HG03097 (cell line): ENCODE measurements at regions not wholly inside any gene's neighbourhood (a gene's known extent, or its start where the extent isn't known, plus 50 kb on each side); places are given as distances from the start of the nearest gene placed in this dataset.
A peak's percentile ranks its signal among the peaks of the same experiment; 100 is the strongest.

Experiments
- ATAC-seq: cut with Tn5 transposase; IDR thresholded peaks from one replicate; pipeline ENCODE4 v1.9.1; 2021; ENCODE audit not compliant: unreplicated experiment, low FRiP score

- ATAC-seq, result no peak
Observed at GRCh38 chr15:98403569-98403968, 244.8 kb upstream of the IGF1R start.

GRCh38 chr15:98405013-98405412 lies 243.3 kb upstream of the IGF1R start:
- ATAC-seq, result no peak

GRCh38 chr15:98408231-98408630 lies 240.1 kb upstream of the IGF1R start:
- no peak for ATAC-seq

GRCh38 chr15:98410328-98410727 lies 238.0 kb upstream of the IGF1R start:
- no peak for ATAC-seq

- ATAC-seq, result no peak
Observed at GRCh38 chr15:98412852-98413251, 235.5 kb upstream of the IGF1R start.

- ATAC-seq, result no peak
Observed at GRCh38 chr15:98413933-98414546, 234.3 kb upstream of the IGF1R start.

GRCh38 chr15:98416222-98416855 lies 232.0 kb upstream of the IGF1R start:
- no peak for ATAC-seq

- ATAC-seq, result no peak
Observed at GRCh38 chr15:98417346-98417745, 231.0 kb upstream of the IGF1R start.

GRCh38 chr15:98418122-98418521 lies 230.2 kb upstream of the IGF1R start:
- ATAC-seq, result no peak

- no peak for ATAC-seq
Observed at GRCh38 chr15:98419173-98419780, 229.1 kb upstream of the IGF1R start.

- ATAC-seq, result no peak
Observed at GRCh38 chr15:98420837-98421236, 227.5 kb upstream of the IGF1R start.

GRCh38 chr15:98421419-98422129 lies 226.8 kb upstream of the IGF1R start:
- no peak for ATAC-seq

- ATAC-seq, result no peak
Observed at GRCh38 chr15:98422130-98422478, 226.2 kb upstream of the IGF1R start.

- ATAC-seq, result no peak
Observed at GRCh38 chr15:98425173-98425572, 223.2 kb upstream of the IGF1R start.

GRCh38 chr15:98427321-98427720 lies 221.0 kb upstream of the IGF1R start:
- ATAC-seq, result no peak

- ATAC-seq, result peak; percentile 88
Observed at GRCh38 chr15:98428253-98428989, 219.9 kb upstream of the IGF1R start.

GRCh38 chr15:98431171-98431570 lies 217.2 kb upstream of the IGF1R start:
- ATAC-seq, result no peak

- no peak for ATAC-seq
Observed at GRCh38 chr15:98433346-98433745, 215.0 kb upstream of the IGF1R start.

GRCh38 chr15:98433856-98434255 lies 214.5 kb upstream of the IGF1R start:
- no peak for ATAC-seq

GRCh38 chr15:98437752-98438151 lies 210.6 kb upstream of the IGF1R start:
- ATAC-seq, result no peak

GRCh38 chr15:98438326-98438725 lies 210.0 kb upstream of the IGF1R start:
- ATAC-seq, result no peak
